Neural cell (in vitro differentiated cells): ENCODE measurements at regions not wholly inside any gene's neighbourhood (a gene's known extent, or its start where the extent isn't known, plus 50 kb on each side); places are given as distances from the start of the nearest gene placed in this dataset.

Experiments
- CTCF ChIP-seq: fragments of 450-650 bp; IDR thresholded peaks from 2 replicates; pipeline ENCODE4 v1.5.1; 2014; ENCODE audit warnings: antibody characterized with exemption, mild to moderate bottlenecking, moderate library complexity; ENCODE audit not compliant: poor library complexity, severe bottlenecking
- EP300 ChIP-seq: fragments of 450-650 bp; conservative IDR thresholded peaks from 2 replicates; pipeline ENCODE4 v1.6.1; 2014; ENCODE audit warnings: antibody characterized with exemption, mild to moderate bottlenecking, moderate library complexity; ENCODE audit not compliant: poor library complexity, severe bottlenecking
- EZH2 ChIP-seq: fragments of 200-600, 300-800 bp; shearing (Covaris generic), sonication (generic); IDR thresholded peaks from 2 replicates; pipeline ENCODE4 v1.6.1; 2014; ENCODE audit warnings: antibody characterized with exemption, low read length, borderline replicate concordance, mild to moderate bottlenecking; ENCODE audit not compliant: insufficient read depth, poor library complexity, severe bottlenecking
- MXI1 ChIP-seq: fragments of 450-650 bp; conservative IDR thresholded peaks from 2 replicates; pipeline ENCODE4 v1.6.1; 2014; ENCODE audit warnings: antibody characterized with exemption, mild to moderate bottlenecking; ENCODE audit not compliant: poor library complexity, severe bottlenecking
- POLR2AphosphoS5 ChIP-seq: IDR thresholded peaks from 2 replicates; pipeline ENCODE4 v1.6.1; 2012
- RAD21 ChIP-seq: fragments of 450-650 bp; conservative IDR thresholded peaks from 2 replicates; pipeline ENCODE4 v1.6.1; 2014; ENCODE audit warnings: antibody characterized with exemption, mild to moderate bottlenecking, moderate library complexity
- REST ChIP-seq: IDR thresholded peaks from 2 replicates; pipeline ENCODE4 v1.6.1; 2012; ENCODE audit warnings: borderline replicate concordance
- SMC3 ChIP-seq: fragments of 450-650 bp; conservative IDR thresholded peaks from 2 replicates; pipeline ENCODE4 v1.6.1; 2014; ENCODE audit warnings: antibody characterized with exemption, mild to moderate bottlenecking, moderate library complexity; ENCODE audit not compliant: poor library complexity

- TF ChIP-seq CTCF (no peak), MXI1 (no peak), POLR2AphosphoS5 (no peak), REST (no peak), EP300 (no peak), SMC3 (no peak), EZH2 (no peak), RAD21 (no peak)
Observed at GRCh38 chr22:48923996-48924395, 903.7 kb downstream of the BRD1 start.
